Aorta (tissue), 5 donors: ENCODE measurements at regions not wholly inside any gene's neighbourhood (a gene's known extent, or its start where the extent isn't known, plus 50 kb on each side); places are given as distances from the start of the nearest gene placed in this dataset.

Experiments used
- ATAC-seq: fragments of 200-7000 bp; cut with Tn5 transposase; one replicate; pipeline ENCODE4 v1.9.1; 2022; ENCODE audit warnings: moderate library complexity; ENCODE audit not compliant: low FRiP score
- DNase-seq, 2 donors: peaks; one replicate each; pipeline ENCODE4 v3.0.0-alpha.2; 2020
- H3K27ac ChIP-seq, 2 donors: one replicate each; pipeline ENCODE4 v1.5.1; 2013; ENCODE audit warnings: low read length in 2 of 2, mild to moderate bottlenecking in 2 of 2, moderate library complexity in 2 of 2, control low read depth in 1 of 2, inconsistent platforms in 1 of 2, low read depth in 1 of 2
- H3K27me3 ChIP-seq, 2 donors: one replicate each; pipeline ENCODE4 v1.6.1; 2013; ENCODE audit warnings: control low read depth in 1 of 2, low read length in 1 of 2, mild to moderate bottlenecking in 1 of 2, moderate library complexity in 1 of 2; ENCODE audit not compliant: insufficient read depth in 2 of 2, control insufficient read depth in 1 of 2
- H3K36me3 ChIP-seq, 2 donors: one replicate each; pipeline ENCODE4 v1.6.1; 2013; ENCODE audit warnings: control low read depth in 1 of 2, low read length in 1 of 2, mild to moderate bottlenecking in 1 of 2; ENCODE audit not compliant: insufficient read depth in 2 of 2, control insufficient read depth in 1 of 2
- H3K4me1 ChIP-seq, 2 donors: one replicate each; pipeline ENCODE4 v1.6.1; 2013; ENCODE audit warnings: low read length in 2 of 2, control low read depth in 1 of 2, mild to moderate bottlenecking in 1 of 2, moderate library complexity in 1 of 2; ENCODE audit not compliant: insufficient read depth in 2 of 2, control insufficient read depth in 1 of 2
- H3K4me3 ChIP-seq, 2 donors: one replicate each; pipeline ENCODE4 v1.5.1; 2013; ENCODE audit warnings: low read length in 2 of 2, control low read depth in 1 of 2, mild to moderate bottlenecking in 1 of 2
- H3K9me3 ChIP-seq: one replicate; pipeline ENCODE4 v1.6.1; 2013; ENCODE audit warnings: mild to moderate bottlenecking, low read length; ENCODE audit not compliant: control insufficient read depth
- WGBS, 2 donors: extraction: QIAGEN DNeasy Blood & Tissue Kit; methylation state at CpG; one replicate each; pipeline ENCODE4 v1.1.7; 2013; 5-methylcytosine and 5-hydroxymethylcytosine counted together
- intact Hi-C, 2 donors: fragments of 100-400 bp; cut with DNase I; formaldehyde crosslinking; loops; one replicate each; pipeline versions ENCODE4 v1.14.2 to v1.15.0; 2022
- donor health status: healthy with polysubstance abuse.
- donor health status: Bipolar disorder and iron deficiency.
- donor health status: DM: no; HTN: no; CAD: no.
- donor health status: DM: no; HTN: no; CAD: no.
- donor health status: DM: yes; HTN: yes; CAD: no.

DNA sequence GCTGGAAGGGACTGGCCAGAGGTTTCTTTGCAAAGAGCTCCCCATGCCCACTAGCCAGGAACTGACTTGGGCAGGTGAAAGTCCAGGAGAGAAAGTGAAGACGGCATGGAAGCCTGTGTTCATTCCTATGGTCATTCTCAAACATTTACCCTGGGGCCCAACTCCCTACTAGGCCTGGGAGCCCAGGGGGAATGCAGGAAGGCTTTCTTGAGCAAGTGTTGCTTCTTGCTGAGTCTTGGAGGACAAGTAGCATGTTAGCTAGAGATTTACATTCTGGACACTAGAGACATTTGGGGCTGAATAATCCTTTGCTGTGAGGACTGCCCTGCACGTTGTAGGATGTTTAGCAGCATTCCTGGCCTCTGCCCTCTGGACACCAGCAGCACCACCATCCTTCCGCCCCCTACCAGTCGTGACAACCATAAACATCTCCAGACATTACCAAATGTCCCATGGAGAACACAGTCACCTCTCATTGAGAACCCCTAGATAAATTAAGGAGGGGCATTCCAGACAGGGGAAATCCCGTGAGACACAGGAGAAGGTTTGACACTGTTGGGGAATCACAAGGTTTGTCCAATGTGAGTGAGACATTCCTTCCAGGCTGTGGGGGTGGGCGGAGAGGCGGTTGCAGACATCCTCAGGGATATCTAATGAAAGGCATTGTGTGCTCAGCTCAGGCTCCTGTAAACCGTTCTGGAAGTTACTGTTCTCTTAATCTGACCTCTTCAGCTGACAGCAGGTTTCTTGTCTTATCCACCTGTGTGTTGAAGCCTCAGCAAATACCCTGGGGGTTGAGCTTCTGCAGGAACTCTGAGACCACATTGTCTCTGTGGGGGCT is 236.2 kb downstream of the TLE3 start:
- no peak for ATAC-seq
- 68 to 69% methylated on average over 8 of the region's 8 CpGs for WGBS, 2 donors
- no peaks in the 10 kb centered on the region for H3K27me3 ChIP-seq
- H3K4me1 ChIP-seq, result no peaks in the 10 kb centered on the region
- no peak overlapping the region for H3K4me3 ChIP-seq
- no peak for DNase-seq
- H3K9me3 ChIP-seq, result no peaks in the 10 kb centered on the region
- H3K36me3 ChIP-seq, result no peaks in the 10 kb centered on the region
- no peak overlapping the region for H3K27ac ChIP-seq
- intact Hi-C loops, result no loop called here

DNA sequence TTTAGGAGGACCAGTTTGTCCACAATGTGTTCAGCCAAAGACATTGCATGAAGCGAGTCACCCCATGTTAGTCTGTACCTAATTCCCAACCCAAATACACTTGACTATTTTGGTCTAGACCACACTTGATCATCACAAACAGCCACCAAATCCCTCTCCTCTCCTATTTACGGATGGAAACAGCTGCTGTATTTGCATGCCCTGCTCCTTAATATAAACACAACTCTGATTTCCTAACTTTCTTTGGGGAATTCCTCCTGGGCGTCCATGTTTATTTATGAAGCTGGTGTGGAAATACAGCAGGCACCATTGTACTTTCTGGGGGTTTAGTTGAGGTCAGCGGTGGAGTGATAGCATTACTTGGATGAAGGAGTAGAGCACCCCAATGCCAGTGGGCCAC is 235.2 kb downstream of the TLE3 start:
- intact Hi-C loops, result no loop called here
- Histone ChIP-seq H3K36me3 (no peaks in the 10 kb centered on the region), H3K4me3 (no peak overlapping the region), H3K4me1 (no peaks in the 10 kb centered on the region), H3K27ac (no peak overlapping the region), H3K27me3 (no peaks in the 10 kb centered on the region), H3K9me3 (no peaks in the 10 kb centered on the region)
- no peak for ATAC-seq
- DNase-seq, result no peak
- 55 to 75% methylated on average over 4 of the region's 4 CpGs for WGBS, 2 donors

DNA sequence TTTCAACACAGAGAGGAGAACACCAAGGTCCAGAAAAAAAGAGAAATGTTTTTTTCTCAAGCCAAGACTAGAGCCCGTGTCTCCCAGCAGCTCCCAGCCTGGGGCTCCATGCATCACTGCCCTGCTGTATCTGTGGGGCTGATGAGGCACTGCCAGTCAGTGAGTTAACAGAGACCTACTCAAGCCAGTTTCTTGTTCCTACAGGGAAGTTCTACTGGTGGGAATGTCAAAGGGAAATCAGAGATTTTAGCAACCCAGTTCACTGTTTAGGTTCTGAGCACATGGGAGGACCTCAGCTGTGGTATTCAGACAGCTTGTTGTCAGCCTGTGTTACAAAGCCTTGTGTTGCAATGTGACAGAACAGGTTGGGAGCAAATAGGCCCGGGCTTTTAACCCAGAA is 234.3 kb downstream of the TLE3 start:
- Histone ChIP-seq H3K27ac (no peak overlapping the region), H3K4me1 (no peaks in the 10 kb centered on the region), H3K9me3 (no peaks in the 10 kb centered on the region), H3K27me3 (no peaks in the 10 kb centered on the region), H3K36me3 (no peaks in the 10 kb centered on the region), H3K4me3 (no peak overlapping the region)
- intact Hi-C loops, result no loop called here
- ATAC-seq, result no peak
- DNase-seq, result no peak
- WGBS, 2 donors, result 74 to 80% methylated on average over 2 of the region's 2 CpGs

DNA sequence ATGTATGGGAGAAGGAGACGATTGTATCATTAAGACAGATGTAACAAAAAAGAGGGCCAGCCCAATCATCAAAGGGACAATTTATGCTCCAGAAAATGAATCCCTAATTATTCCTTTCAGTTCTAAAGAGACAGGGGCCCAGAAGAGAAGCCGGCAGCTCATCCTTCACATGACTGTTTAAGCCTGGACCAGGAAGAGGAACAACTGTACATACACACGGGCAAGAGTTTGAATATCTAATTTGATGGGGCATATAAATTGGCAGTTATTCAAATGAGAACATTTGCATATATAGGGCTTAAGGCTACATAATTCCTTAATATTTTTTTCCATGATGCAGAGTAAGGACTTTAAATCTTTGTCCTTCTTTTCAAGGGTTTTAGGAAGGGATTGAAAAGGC is 232.3 kb downstream of the TLE3 start:
- H3K27me3 ChIP-seq, result no peaks in the 10 kb centered on the region
- WGBS, 2 donors, result 94 to 95% methylated on average over 3 of the region's 3 CpGs
- no peak overlapping the region for H3K4me3 ChIP-seq
- intact Hi-C loops, result no loop called here
- no peaks in the 10 kb centered on the region for H3K9me3 ChIP-seq
- ATAC-seq, result no peak
- no peak overlapping the region for H3K27ac ChIP-seq
- H3K36me3 ChIP-seq, result no peaks in the 10 kb centered on the region
- H3K4me1 ChIP-seq, result no peaks in the 10 kb centered on the region
- DNase-seq, result no peak

DNA sequence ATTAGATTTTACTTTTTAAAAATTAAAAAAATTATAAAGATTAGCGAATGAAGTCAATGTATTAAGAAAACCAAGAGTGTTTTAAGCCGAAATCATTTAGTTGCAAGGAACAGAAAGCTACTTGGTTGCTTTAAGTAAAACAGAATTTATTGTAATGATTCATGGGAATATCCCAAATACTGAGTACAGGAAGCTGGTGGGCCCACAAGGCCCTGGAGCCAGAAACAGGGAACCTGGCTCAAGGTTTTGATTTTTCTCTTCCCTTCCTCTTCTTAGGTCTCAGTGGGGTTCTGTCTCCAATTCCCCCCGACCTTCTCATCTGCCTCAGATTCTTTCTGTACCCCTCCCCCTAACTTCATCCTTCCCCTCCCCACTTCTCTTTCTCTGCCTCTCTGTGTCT is 229.0 kb downstream of the TLE3 start:
- H3K4me1 ChIP-seq, result no peaks in the 10 kb centered on the region
- ATAC-seq, result no peak
- H3K27ac ChIP-seq, result no peak overlapping the region
- no peak for DNase-seq
- H3K4me3 ChIP-seq, result no peak overlapping the region
- 90 to 93% methylated on average over 3 of the region's 3 CpGs for WGBS, 2 donors
- H3K27me3 ChIP-seq, result no peaks in the 10 kb centered on the region
- peaks cover 6% of the 10 kb centered on the region for H3K9me3 ChIP-seq
- intact Hi-C loops, result no loop called here
- no peaks in the 10 kb centered on the region for H3K36me3 ChIP-seq

DNA sequence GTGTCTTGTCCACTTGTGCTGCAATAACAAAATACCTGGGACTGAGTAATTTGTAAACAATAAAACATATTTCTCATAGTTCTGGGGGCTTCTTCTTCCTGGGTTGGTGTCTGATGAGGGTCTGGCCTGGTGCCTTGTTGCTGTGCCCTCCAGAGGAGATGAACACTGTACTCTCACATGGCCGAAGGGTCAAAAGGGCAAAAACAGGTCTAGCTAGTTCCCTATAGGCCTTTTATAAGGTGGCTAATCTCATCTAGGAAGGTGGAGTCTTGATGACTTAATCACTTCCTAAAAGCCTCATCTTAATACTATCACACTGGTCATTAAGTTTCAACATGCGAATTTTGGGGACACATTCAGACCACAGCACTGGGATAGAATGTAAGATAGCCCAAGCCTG is 228.4 kb downstream of the TLE3 start:
- Histone ChIP-seq H3K36me3 (no peaks in the 10 kb centered on the region), H3K4me1 (no peaks in the 10 kb centered on the region), H3K4me3 (no peak overlapping the region), H3K27me3 (no peaks in the 10 kb centered on the region), H3K27ac (no peak overlapping the region), H3K9me3 (peaks cover 6% of the 10 kb centered on the region)
- ATAC-seq (no peak), DNase-seq (no peak)
- intact Hi-C loops, result no loop called here
- WGBS, 2 donors, result 44 to 48% methylated on average over 2 of the region's 2 CpGs

DNA sequence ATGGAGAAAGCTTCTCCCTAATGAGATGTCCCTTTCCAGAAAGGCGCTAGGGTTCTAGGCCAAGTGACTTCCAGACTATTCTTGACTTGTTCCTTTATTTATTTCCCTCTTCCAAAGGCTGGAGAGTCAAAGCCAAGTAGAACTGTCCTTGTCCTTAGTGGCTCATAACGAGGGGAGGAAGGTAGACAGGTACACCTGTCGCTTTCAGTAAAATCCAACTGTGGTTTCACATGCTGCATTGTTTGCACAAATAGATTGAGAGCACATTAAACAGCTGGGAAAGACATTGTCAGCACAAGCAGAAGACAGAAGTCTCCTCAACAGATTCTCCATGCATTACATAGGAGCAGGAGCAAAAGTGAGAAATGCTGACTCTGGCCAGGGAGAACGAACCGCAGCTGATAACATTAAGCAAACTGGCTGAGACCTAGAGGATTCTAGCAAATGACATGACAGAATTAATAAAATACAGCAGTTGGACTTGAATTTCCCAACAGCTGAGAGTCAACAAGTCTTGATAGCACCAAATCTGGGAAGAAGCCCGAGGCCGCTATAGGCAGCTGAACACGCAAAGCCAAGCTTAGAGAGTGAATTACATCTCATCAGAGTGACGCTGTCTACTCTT is 227.7 kb downstream of the TLE3 start:
- Histone ChIP-seq H3K36me3 (no peaks in the 10 kb centered on the region), H3K27ac (no peak overlapping the region), H3K4me3 (no peak overlapping the region), H3K4me1 (no peaks in the 10 kb centered on the region), H3K27me3 (no peaks in the 10 kb centered on the region), H3K9me3 (peaks cover 6% of the 10 kb centered on the region)
- DNase-seq, result no peak
- 80 to 84% methylated on average over 9 of the region's 9 CpGs for WGBS, 2 donors
- intact Hi-C loops, result no loop called here
- no peak for ATAC-seq

DNA sequence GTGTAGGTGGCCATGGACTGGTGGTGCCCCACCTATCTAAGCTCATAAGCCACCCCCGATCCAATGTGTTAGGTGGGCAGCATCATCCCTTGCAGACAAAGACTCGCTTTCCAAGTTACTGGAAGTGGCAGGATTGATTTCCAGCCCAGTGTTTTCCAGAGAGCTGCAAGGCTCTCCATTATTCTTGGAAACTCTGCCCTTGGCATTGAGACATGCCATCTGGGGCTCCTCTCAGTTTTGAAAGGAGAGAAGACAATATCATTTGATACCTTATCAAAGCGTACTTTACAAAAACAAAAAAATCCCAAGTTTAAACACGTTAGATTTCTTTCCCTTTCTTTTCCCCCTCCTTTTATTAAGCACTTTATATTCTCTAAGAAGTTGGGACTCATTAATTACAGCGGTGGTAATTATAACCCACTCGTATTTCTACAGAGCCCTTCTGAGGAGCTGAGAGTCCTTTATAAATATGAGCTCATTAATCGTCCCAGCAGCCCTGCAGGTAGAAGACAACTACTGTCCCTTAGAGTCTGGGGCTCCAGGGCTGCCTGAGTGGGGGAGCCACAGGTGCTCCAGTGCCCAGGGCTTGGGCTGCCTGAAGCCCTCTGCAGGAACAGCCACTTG is 226.1 kb downstream of the TLE3 start:
- ATAC-seq, result no peak
- Histone ChIP-seq H3K4me1 (no peaks in the 10 kb centered on the region), H3K27ac (no peak overlapping the region), H3K4me3 (no peak overlapping the region), H3K27me3 (no peaks in the 10 kb centered on the region), H3K9me3 (peaks cover 9% of the 10 kb centered on the region), H3K36me3 (no peaks in the 10 kb centered on the region)
- intact Hi-C loops, result no loop called here
- no peak for DNase-seq
- WGBS, 2 donors, result 44 to 49% methylated on average over 7 of the region's 7 CpGs

DNA sequence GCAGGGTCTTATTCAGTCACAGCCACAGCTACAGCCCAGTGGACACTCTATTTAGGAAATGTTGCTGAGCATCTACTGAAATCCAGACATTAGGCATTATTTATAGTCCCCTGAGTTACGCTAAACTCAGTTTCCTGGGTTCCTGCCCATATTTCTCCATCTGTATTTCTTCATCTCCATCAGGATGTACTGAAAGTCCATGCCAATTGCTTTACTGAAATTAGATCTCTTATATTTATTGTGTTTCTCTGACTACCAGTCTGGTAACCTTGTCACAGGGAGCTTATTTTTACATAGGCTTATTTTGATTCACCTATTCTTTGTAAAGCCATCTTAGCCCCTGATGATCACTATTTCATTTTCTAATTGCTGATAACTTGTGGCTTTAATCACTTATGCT is 223.9 kb downstream of the TLE3 start:
- Histone ChIP-seq H3K27ac (no peak overlapping the region), H3K36me3 (no peaks in the 10 kb centered on the region), H3K27me3 (no peaks in the 10 kb centered on the region), H3K4me3 (no peak overlapping the region), H3K9me3 (peaks cover 9% of the 10 kb centered on the region), H3K4me1 (no peaks in the 10 kb centered on the region)
- DNase-seq (no peak), ATAC-seq (no peak)
- WGBS, 2 donors, result 76 to 85% methylated on average over 1 of the region's 1 CpG
- intact Hi-C loops, result no loop called here
